Iris pigment epithelial cell (primary cell): ENCODE measurements at regions not wholly inside any gene's neighbourhood (a gene's known extent, or its start where the extent isn't known, plus 50 kb on each side); places are given as distances from the start of the nearest gene placed in this dataset.

Experiments used
- DNase-seq: peaks from one replicate; pipeline ENCODE4 v3.0.0-alpha.2; 2011; ENCODE audit warnings: low read depth

GRCh38 chr12:47558625-47559345 is 147.0 kb downstream of the RPAP3 start:
- DNase-seq = no peak

- no peak for DNase-seq
Observed at GRCh38 chr12:47557386-47557785, 148.4 kb downstream of the RPAP3 start.

GRCh38 chr12:47556261-47557030 is 149.4 kb downstream of the RPAP3 start:
- DNase-seq = peak; percentile 11

- DNase-seq = peak; percentile 1
Observed at GRCh38 chr12:47554046-47554653, 151.7 kb downstream of the RPAP3 start.

GRCh38 chr12:47553266-47553665 is 152.6 kb downstream of the RPAP3 start:
- no peak for DNase-seq

- DNase-seq = peak; percentile 12
Observed at GRCh38 chr12:47551426-47551851, 154.4 kb downstream of the RPAP3 start.

- peak; percentile 5 for DNase-seq
Observed at GRCh38 chr12:47549258-47549657, 156.6 kb downstream of the RPAP3 start.

GRCh38 chr12:47548401-47548800 is 157.4 kb downstream of the RPAP3 start:
- no peak for DNase-seq

GRCh38 chr12:47547077-47547476 is 158.8 kb downstream of the RPAP3 start:
- DNase-seq = peak; percentile 65

- no peak for DNase-seq
Observed at GRCh38 chr12:47545938-47546609, 159.8 kb downstream of the RPAP3 start.

GRCh38 chr12:47534695-47535094 is 171.1 kb downstream of the RPAP3 start:
- peak; percentile 25 for DNase-seq

GRCh38 chr12:47530050-47530449 is 175.8 kb downstream of the RPAP3 start:
- DNase-seq = no peak

GRCh38 chr12:47527816-47528215 is 178.0 kb downstream of the RPAP3 start:
- peak; percentile 59 for DNase-seq

- DNase-seq = no peak
Observed at GRCh38 chr12:47520029-47520428, 185.8 kb downstream of the RPAP3 start.

- no peak for DNase-seq
Observed at GRCh38 chr12:47517122-47517521, 188.7 kb downstream of the RPAP3 start.

- DNase-seq = peak; percentile 73
Observed at GRCh38 chr12:47509398-47509851, 196.4 kb downstream of the RPAP3 start.

- DNase-seq = no peak
Observed at GRCh38 chr12:47507221-47507620, 198.6 kb downstream of the RPAP3 start.

- DNase-seq = peak; percentile 81
Observed at GRCh38 chr12:47504775-47505446, 200.9 kb downstream of the RPAP3 start.

- no peak for DNase-seq
Observed at GRCh38 chr12:47493801-47494200, 212.0 kb downstream of the RPAP3 start.

- DNase-seq = no peak
Observed at GRCh38 chr12:47491516-47492305, 214.1 kb downstream of the RPAP3 start.

GRCh38 chr12:47488888-47489287 is 216.9 kb downstream of the RPAP3 start:
- no peak for DNase-seq
